ENCODE measurements at regions not wholly inside any gene's neighbourhood (a gene's known extent, or its start where the extent isn't known, plus 50 kb on each side); places are given as distances from the start of the nearest gene placed in this dataset.

DNA sequence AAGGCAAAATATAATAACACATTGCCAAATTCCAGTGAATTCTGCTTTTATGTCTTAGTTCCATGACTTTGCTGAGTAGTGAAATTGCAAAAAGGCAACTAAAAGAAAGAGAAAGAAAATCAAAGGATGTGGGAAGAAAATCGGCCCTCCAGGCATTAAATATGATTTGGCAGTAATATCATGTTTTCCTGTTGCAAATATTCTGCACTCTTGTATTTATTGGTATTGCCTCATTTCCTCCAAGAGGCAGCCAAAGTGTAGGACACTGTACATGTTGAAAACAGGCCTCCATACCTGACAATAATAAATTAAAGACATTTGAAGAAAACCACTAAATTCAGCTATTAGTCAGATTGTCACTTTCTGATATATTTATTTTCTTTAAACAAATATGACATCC lies 460.0 kb upstream of the NOX3 start:
- H3K27ac ChIP-seq, result no peak overlapping the region
- no peaks in the 10 kb centered on the region for H3K36me3 ChIP-seq
- no peak overlapping the region for H3K4me3 ChIP-seq (ENCODE audit: low read depth, low read length)
- DNase-seq, result no peak
- no peaks in the 10 kb centered on the region for H3K27me3 ChIP-seq (ENCODE audit: insufficient read depth, low read depth, severe bottlenecking)
- TF ChIP-seq, protein P1, sequence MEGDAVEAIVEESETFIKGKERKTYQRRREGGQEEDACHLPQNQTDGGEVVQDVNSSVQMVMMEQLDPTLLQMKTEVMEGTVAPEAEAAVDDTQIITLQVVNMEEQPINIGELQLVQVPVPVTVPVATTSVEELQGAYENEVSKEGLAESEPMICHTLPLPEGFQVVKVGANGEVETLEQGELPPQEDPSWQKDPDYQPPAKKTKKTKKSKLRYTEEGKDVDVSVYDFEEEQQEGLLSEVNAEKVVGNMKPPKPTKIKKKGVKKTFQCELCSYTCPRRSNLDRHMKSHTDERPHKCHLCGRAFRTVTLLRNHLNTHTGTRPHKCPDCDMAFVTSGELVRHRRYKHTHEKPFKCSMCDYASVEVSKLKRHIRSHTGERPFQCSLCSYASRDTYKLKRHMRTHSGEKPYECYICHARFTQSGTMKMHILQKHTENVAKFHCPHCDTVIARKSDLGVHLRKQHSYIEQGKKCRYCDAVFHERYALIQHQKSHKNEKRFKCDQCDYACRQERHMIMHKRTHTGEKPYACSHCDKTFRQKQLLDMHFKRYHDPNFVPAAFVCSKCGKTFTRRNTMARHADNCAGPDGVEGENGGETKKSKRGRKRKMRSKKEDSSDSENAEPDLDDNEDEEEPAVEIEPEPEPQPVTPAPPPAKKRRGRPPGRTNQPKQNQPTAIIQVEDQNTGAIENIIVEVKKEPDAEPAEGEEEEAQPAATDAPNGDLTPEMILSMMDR (IDR thresholded peaks at IDR 0.05; ENCODE audit: low read depth, low read length), result no peak
- no peaks in the 10 kb centered on the region for H3K9me3 ChIP-seq (ENCODE audit: severe bottlenecking)

DNA sequence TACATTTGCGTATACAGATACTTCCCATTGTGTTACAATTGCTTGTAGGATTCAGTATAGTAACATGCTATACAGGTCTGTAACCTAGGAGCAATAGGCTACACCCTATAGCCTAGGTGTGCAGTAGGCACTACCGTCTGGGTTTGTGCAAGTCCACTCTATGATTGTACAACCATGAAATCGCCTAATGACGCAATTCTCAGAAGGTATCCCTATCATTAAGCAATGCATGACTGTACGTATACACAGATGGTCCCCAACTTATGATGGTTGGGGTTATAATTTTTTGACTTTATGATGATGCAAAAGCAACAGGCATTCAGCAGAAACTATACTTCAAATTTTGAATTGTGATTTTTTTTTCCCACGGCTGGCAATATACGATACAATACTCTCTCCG lies 458.2 kb upstream of the NOX3 start:
- Histone ChIP-seq H3K27ac (no peak overlapping the region), H3K27me3 (ENCODE audit: insufficient read depth, low read depth, severe bottlenecking) (no peaks in the 10 kb centered on the region), H3K9me3 (ENCODE audit: severe bottlenecking) (no peaks in the 10 kb centered on the region), H3K36me3 (no peaks in the 10 kb centered on the region), H3K4me3 (ENCODE audit: low read depth, low read length) (no peak overlapping the region)
- DNase-seq, result no peak
- TF ChIP-seq, protein P1 (IDR thresholded peaks at IDR 0.05; ENCODE audit: low read depth, low read length), result no peak

DNA sequence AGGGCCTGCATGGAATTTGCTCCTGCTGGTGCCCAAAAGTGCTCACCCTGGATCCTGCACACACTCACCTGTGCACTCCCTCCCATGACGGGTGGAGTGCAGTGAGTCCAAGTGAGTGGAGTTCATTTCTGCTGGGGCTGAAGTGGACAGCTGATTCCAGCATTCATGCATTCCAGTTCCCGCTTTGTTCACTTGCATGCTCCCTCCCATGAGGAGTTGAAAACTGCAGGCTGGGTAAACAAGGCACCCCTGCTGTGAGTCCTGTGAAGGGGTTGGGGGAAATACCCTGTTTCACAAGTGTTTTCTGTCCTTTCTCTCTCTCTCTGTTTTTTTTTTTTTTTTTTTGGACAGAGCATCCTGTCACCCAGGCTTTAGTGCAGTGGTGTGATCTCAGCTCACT lies 454.1 kb upstream of the NOX3 start:
- Histone ChIP-seq H3K9me3 (ENCODE audit: severe bottlenecking) (no peaks in the 10 kb centered on the region), H3K36me3 (no peaks in the 10 kb centered on the region), H3K4me3 (ENCODE audit: low read depth, low read length) (no peak overlapping the region), H3K27me3 (ENCODE audit: insufficient read depth, low read depth, severe bottlenecking) (no peaks in the 10 kb centered on the region), H3K27ac (no peak overlapping the region)
- TF ChIP-seq, protein P1 (IDR thresholded peaks at IDR 0.05; ENCODE audit: low read depth, low read length), result no peak
- no peak for DNase-seq

DNA sequence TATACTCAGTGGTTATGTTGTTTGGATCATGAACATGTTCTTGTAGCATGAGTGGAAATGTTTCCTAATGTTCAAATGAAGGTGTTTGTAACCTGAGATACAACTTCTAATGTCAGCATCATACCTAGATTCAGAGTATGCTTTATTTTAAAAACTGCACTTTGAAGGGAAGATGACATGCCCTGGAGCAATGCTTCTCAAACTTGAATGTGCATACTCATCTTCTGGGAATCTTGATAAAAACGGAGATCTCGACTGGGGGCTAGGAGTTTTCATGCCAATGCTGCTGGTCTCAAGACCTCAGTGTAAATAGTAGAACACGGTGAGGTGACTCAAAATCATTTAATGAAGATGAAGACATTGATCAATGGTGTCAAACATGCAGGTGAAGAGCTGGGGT lies 440.0 kb upstream of the NOX3 start:
- no peaks in the 10 kb centered on the region for H3K27me3 ChIP-seq (ENCODE audit: insufficient read depth, low read depth, severe bottlenecking)
- TF ChIP-seq, protein P1 (IDR thresholded peaks at IDR 0.05; ENCODE audit: low read depth, low read length), result no peak
- DNase-seq, result no peak
- no peak overlapping the region for H3K4me3 ChIP-seq (ENCODE audit: low read depth, low read length)
- no peak overlapping the region for H3K27ac ChIP-seq
- H3K36me3 ChIP-seq, result no peaks in the 10 kb centered on the region
- no peaks in the 10 kb centered on the region for H3K9me3 ChIP-seq (ENCODE audit: severe bottlenecking)

DNA sequence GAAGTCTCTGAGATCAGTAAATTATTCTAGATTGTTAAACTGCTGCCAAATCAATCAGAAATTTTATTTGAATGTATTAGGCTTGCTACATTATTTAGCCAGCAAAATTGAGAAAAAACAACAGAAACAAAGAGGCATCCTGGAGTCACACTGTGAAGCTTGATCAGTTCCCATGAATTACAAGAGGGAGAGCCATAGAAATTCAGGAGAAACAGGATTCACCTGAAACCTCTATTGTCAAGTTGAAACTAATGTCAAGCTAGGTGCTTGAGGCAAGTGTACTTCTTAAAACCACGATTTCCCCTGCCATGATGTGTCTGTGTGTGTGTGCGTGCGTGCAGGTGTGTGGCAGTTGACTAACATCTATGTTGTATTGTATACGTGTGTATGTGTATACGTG lies 439.1 kb upstream of the NOX3 start:
- Histone ChIP-seq H3K27ac (no peak overlapping the region), H3K9me3 (ENCODE audit: severe bottlenecking) (no peaks in the 10 kb centered on the region), H3K36me3 (no peaks in the 10 kb centered on the region), H3K27me3 (ENCODE audit: insufficient read depth, low read depth, severe bottlenecking) (no peaks in the 10 kb centered on the region), H3K4me3 (ENCODE audit: low read depth, low read length) (no peak overlapping the region)
- no peak for DNase-seq
- TF ChIP-seq, protein P1 (IDR thresholded peaks at IDR 0.05; ENCODE audit: low read depth, low read length), result no peak

DNA sequence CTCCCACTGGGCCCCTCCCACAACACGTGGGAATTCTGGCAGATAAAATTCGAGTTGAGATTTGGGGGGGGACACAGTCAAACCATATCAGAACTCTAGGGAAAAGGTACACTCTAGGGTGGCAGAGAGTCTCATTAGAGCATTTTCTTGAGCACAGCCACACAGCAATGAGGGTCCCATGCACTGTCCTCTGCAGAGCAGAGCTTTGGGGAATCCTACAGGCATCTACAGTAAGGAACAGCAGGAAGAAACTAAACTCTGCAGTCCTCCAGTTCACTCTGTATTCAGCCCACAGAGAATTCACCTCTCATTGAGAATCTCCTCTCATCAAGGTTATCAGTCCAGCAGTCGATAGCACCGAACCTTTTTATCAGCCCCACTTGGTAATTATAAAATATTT lies 438.6 kb upstream of the NOX3 start:
- Histone ChIP-seq H3K27me3 (ENCODE audit: insufficient read depth, low read depth, severe bottlenecking) (no peaks in the 10 kb centered on the region), H3K36me3 (no peaks in the 10 kb centered on the region), H3K27ac (no peak overlapping the region), H3K4me3 (ENCODE audit: low read depth, low read length) (no peak overlapping the region), H3K9me3 (ENCODE audit: severe bottlenecking) (no peaks in the 10 kb centered on the region)
- TF ChIP-seq, protein P1 (IDR thresholded peaks at IDR 0.05; ENCODE audit: low read depth, low read length), result no peak
- no peak for DNase-seq

Data from WERI-Rb-1 (cell line).